H1 (cell line): ENCODE measurements at regions not wholly inside any gene's neighbourhood (a gene's known extent, or its start where the extent isn't known, plus 50 kb on each side); places are given as distances from the start of the nearest gene placed in this dataset.

ENCODE experiments used
- CTCF ChIA-PET: fragments of 300-600 bp; sonication (Branson Sonifier 250); formaldehyde crosslinking; loops from one replicate; lab custom pipeline; 2021; ENCODE audit not compliant: partially characterized antibody; lab: Charles Lee
- POLR2A ChIA-PET: fragments of 300-600 bp; sonication (Branson Sonifier 250); formaldehyde crosslinking; loops from one replicate; lab custom pipeline; 2021; ENCODE audit warnings: inconsistent platforms; ENCODE audit not compliant: partially characterized antibody; lab: Charles Lee
- DNase-seq, 2 experiments: peaks; one replicate each; pipeline versions ENCODE4 v3.0.0 to v3.0.0-alpha.2; 2010 to 2022; ENCODE audit warnings: low spot score in 2 of 2, low read depth in 1 of 2, mixed read lengths in 1 of 2
- FAIRE-seq: peaks from 2 replicates; lab custom pipeline; 2011; peaks lifted over from hg19 to GRCh38; lab: Jason Lieb, UNC
- H2AFZ ChIP-seq: 2 replicates; pipeline ENCODE4 v1.8.1; 2012; ENCODE audit warnings: low read length, inconsistent platforms
- H2AK5ac ChIP-seq: 2 replicates; pipeline ENCODE4 v1.6.1; 2013; ENCODE audit warnings: low read depth, low read length
- H2BK120ac ChIP-seq: replicated peaks from 2 replicates; pipeline ENCODE3; 2013; ENCODE audit warnings: low read depth, low read length, inconsistent platforms
- H2BK12ac ChIP-seq: 2 replicates; pipeline ENCODE4 v1.6.1; 2013; ENCODE audit warnings: low read depth, low read length
- H2BK15ac ChIP-seq: 2 replicates; pipeline ENCODE4 v1.6.1; 2013; ENCODE audit warnings: low read length
- H2BK20ac ChIP-seq: 2 replicates; pipeline ENCODE4 v1.6.1; 2013; ENCODE audit warnings: low read length
- H2BK5ac ChIP-seq: 2 replicates; pipeline ENCODE4 v1.6.1; 2013; ENCODE audit warnings: low read depth, low read length
- H3K14ac ChIP-seq: 2 replicates; pipeline ENCODE4 v1.6.1; 2013; ENCODE audit warnings: inconsistent platforms; ENCODE audit not compliant: insufficient read length
- H3K18ac ChIP-seq: 2 replicates; pipeline ENCODE4 v1.6.1; 2013; ENCODE audit warnings: low read length; ENCODE audit errors: extremely low read depth
- H3K23ac ChIP-seq: 2 replicates; pipeline ENCODE4 v1.6.1; 2013; ENCODE audit warnings: inconsistent platforms; ENCODE audit not compliant: insufficient read length
- H3K23me2 ChIP-seq: 2 replicates; pipeline ENCODE4 v1.6.1; 2013; ENCODE audit warnings: low read depth, low read length
- H3K27ac ChIP-seq: 2 replicates; pipeline ENCODE4 v1.6.1; 2011; ENCODE audit warnings: low read depth, low read length, inconsistent platforms
- H3K27me3 ChIP-seq, 4 experiments: replicated peaks in 1 of 4; 1 replicate in 1 of 4; 2 replicates in 3 of 4; pipeline versions ENCODE4 v1.6.1 to v1.8.1; 2011 to 2013; ENCODE audit warnings: low read length in 3 of 4, mild to moderate bottlenecking in 3 of 4, inconsistent platforms in 2 of 4, mixed read lengths in 2 of 4, moderate library complexity in 1 of 4; ENCODE audit not compliant: control insufficient read depth in 3 of 4, insufficient read depth in 3 of 4; ENCODE audit errors: extremely low read depth in 1 of 4
- H3K36me3 ChIP-seq, 4 experiments: 2 replicates each; pipeline versions ENCODE4 v1.6.1 to v1.8.1; 2011 to 2013; ENCODE audit warnings: mild to moderate bottlenecking in 4 of 4, low read length in 3 of 4, moderate library complexity in 2 of 4, control low read depth in 1 of 4, inconsistent platforms in 1 of 4; ENCODE audit not compliant: insufficient read depth in 4 of 4, control insufficient read depth in 2 of 4
- H3K4ac ChIP-seq: replicated peaks from 2 replicates; pipeline ENCODE3; 2013; ENCODE audit warnings: low read length, low read depth, mixed read lengths, inconsistent platforms; ENCODE audit not compliant: insufficient read length
- H3K4me1 ChIP-seq, 4 experiments: replicated peaks in 1 of 4; 1 replicate in 1 of 4; 2 replicates in 3 of 4; pipeline versions ENCODE4 v1.6.1 to v1.8.1; 2011 to 2013; ENCODE audit warnings: low read length in 3 of 4, inconsistent platforms in 2 of 4, mixed read lengths in 1 of 4; ENCODE audit not compliant: insufficient read depth in 4 of 4, control insufficient read depth in 3 of 4
- H3K4me2 ChIP-seq, 2 experiments: 2 replicates each; pipeline versions ENCODE4 v1.6.1 to v1.8.1; 2011 to 2013; ENCODE audit warnings: low read depth in 2 of 2, low read length in 2 of 2, control low read depth in 1 of 2, inconsistent platforms in 1 of 2, mild to moderate bottlenecking in 1 of 2; ENCODE audit not compliant: insufficient read depth in 1 of 2
- H3K4me3 ChIP-seq, 4 experiments: fragments of 200-600, 300-600 bp in 1 of 4; sonication (generic), shearing (Covaris generic), sonication (Bioruptor Twin) in 1 of 4; 2 replicates each; pipeline versions ENCODE4 v1.5.1 to v1.8.1; 2011 to 2016; ENCODE audit warnings: low read length in 4 of 4, low read depth in 3 of 4, control low read depth in 2 of 4, inconsistent platforms in 2 of 4, mild to moderate bottlenecking in 2 of 4, mixed read lengths in 1 of 4, moderate library complexity in 1 of 4; ENCODE audit not compliant: insufficient read depth in 2 of 4; ENCODE audit errors: extremely low read depth in 1 of 4
- H3K56ac ChIP-seq: replicated peaks from 2 replicates; pipeline ENCODE3; 2013; ENCODE audit warnings: low read depth, mild to moderate bottlenecking, mixed read lengths, low read length, inconsistent platforms; ENCODE audit not compliant: insufficient read length
- H3K79me1 ChIP-seq: 2 replicates; pipeline ENCODE4 v1.6.1; 2013; ENCODE audit warnings: low read depth, low read length, control low read depth
- H3K79me2 ChIP-seq, 2 experiments: 2 replicates each; pipeline versions ENCODE4 v1.6.1 to v1.8.1; 2012 to 2013; ENCODE audit warnings: low read length in 2 of 2, mild to moderate bottlenecking in 2 of 2, inconsistent platforms in 1 of 2; ENCODE audit not compliant: insufficient read depth in 2 of 2, control insufficient read depth in 1 of 2
- H3K9ac ChIP-seq, 4 experiments: replicated peaks in 1 of 4; 1 replicate in 1 of 4; 2 replicates in 3 of 4; pipeline versions ENCODE4 v1.6.1 to v1.8.1; 2011 to 2013; ENCODE audit warnings: low read depth in 3 of 4, low read length in 3 of 4, control low read depth in 2 of 4, mild to moderate bottlenecking in 2 of 4, moderate library complexity in 2 of 4, inconsistent platforms in 1 of 4; ENCODE audit errors: extremely low read depth in 1 of 4
- H3K9me3 ChIP-seq, 2 experiments: 2 replicates each; pipeline versions ENCODE4 v1.6.1 to v1.8.1; 2012 to 2013; ENCODE audit warnings: mild to moderate bottlenecking in 2 of 2, moderate library complexity in 2 of 2, control low read depth in 1 of 2, inconsistent platforms in 1 of 2, low read depth in 1 of 2, low read length in 1 of 2, mixed read lengths in 1 of 2; ENCODE audit not compliant: insufficient read depth in 2 of 2
- H4K20me1 ChIP-seq, 2 experiments: replicated peaks in 1 of 2; 2 replicates each; pipeline versions ENCODE3 to v1.8.1; 2011 to 2013; ENCODE audit warnings: inconsistent platforms in 2 of 2, low read length in 2 of 2, mild to moderate bottlenecking in 1 of 2; ENCODE audit not compliant: insufficient read depth in 2 of 2, control insufficient read depth in 1 of 2
- H4K5ac ChIP-seq: 2 replicates; pipeline ENCODE4 v1.6.1; 2013; ENCODE audit warnings: low read length, low read depth, mixed read lengths, inconsistent platforms; ENCODE audit not compliant: insufficient read length
- H4K8ac ChIP-seq: 2 replicates; pipeline ENCODE4 v1.8.0; 2013; ENCODE audit warnings: mild to moderate bottlenecking, moderate library complexity, low read length, inconsistent platforms; ENCODE audit not compliant: insufficient read depth; ENCODE audit errors: extremely low read depth
- H4K91ac ChIP-seq: replicated peaks from 2 replicates; pipeline ENCODE3; 2013; ENCODE audit warnings: low read length, mixed read lengths, inconsistent platforms; ENCODE audit not compliant: insufficient read length
- BACH1 ChIP-seq: IDR thresholded peaks from 2 replicates; pipeline ENCODE4 v1.6.1; 2012; ENCODE audit warnings: low read length, improper control_type of control experiment
- FOSL1 ChIP-seq: IDR thresholded peaks from 2 replicates; pipeline ENCODE4 v1.6.1; 2011; ENCODE audit warnings: mild to moderate bottlenecking, low read depth, low read length, moderate library complexity; ENCODE audit not compliant: insufficient read depth
- JUND ChIP-seq: IDR thresholded peaks from 2 replicates; pipeline ENCODE4 v1.6.1; 2011; ENCODE audit warnings: mild to moderate bottlenecking, improper control_type of control experiment, low read length
- KDM4A ChIP-seq: IDR thresholded peaks from one replicate; pipeline ENCODE4 v1.7.1; 2012; ENCODE audit warnings: low read depth, mild to moderate bottlenecking, moderate library complexity, low read length, inconsistent platforms; ENCODE audit not compliant: severe bottlenecking
- RAD21 ChIP-seq, 2 experiments: IDR thresholded peaks in 1 of 2; conservative IDR thresholded peaks in 1 of 2; 2 replicates each; pipeline ENCODE4 v1.6.1; 2011; ENCODE audit warnings: low read depth in 2 of 2, low read length in 2 of 2, improper control_type of control experiment in 1 of 2, inconsistent platforms in 1 of 2, mild to moderate bottlenecking in 1 of 2, moderate library complexity in 1 of 2
- SUZ12 ChIP-seq: fragments of 200-600 bp; sonication (generic); IDR thresholded peaks from 2 replicates; pipeline ENCODE4 v1.6.1; 2012; ENCODE audit warnings: mild to moderate bottlenecking, inconsistent platforms, low read length, moderate library complexity, mixed read lengths
- WGBS, 2 experiments: shearing (Covaris generic) in 1 of 2; methylation state at CpG; one replicate each; pipeline versions ENCODE4 v1.1.6 to v1.1.7; 2013 to 2015; ENCODE audit warnings: low lambda C conversion rate in 2 of 2, mixed read lengths in 2 of 2, inconsistent platforms in 1 of 2, low coverage in 1 of 2, missing lambda C conversion rate in 1 of 2; ENCODE audit not compliant: insufficient replicate concordance in 2 of 2, insufficient coverage in 1 of 2, insufficient read length in 1 of 2; ENCODE audit errors: extremely low coverage in 1 of 2, missing lambda C conversion rate in 1 of 2; 5-methylcytosine and 5-hydroxymethylcytosine counted together
- TF ChIP-seq, protein P1 (sequence below): IDR thresholded peaks from 2 replicates; pipeline ENCODE4 v1.6.1; 2012; ENCODE audit warnings: low read length, inconsistent platforms
- TF ChIP-seq, protein P2 (sequence below), 3 experiments: IDR thresholded peaks; 1 replicate in 2 of 3; 2 replicates in 1 of 3; pipeline versions ENCODE4 v1.5.1 to v1.6.1; 2011; ENCODE audit warnings: low read length in 3 of 3, mild to moderate bottlenecking in 3 of 3, inconsistent platforms in 2 of 3, low read depth in 1 of 3, moderate library complexity in 1 of 3; ENCODE audit not compliant: insufficient read depth in 1 of 3; ENCODE audit errors: control extremely low read depth in 1 of 3

DNA sequence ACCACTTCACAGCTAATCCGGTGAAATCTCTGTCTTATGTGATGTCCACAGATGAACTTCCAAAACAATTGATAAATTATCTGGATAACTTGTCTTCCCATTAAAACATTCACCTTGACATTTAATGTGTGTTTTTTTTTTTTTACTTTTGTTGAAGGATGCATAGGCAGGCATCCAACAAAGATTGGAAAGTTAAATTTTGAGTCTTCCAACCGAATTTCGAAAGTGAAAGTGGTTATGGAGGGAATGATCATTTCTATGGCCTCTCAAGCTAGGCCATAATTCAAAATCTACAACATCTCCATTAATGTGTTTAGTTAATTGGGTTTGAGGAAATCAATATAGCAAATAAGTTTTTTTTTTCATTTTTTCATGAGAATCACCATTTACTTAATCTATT, 1495.5 kb upstream of the ACVR2A start:
- no peaks in the 10 kb centered on the region for H3K9me3 ChIP-seq
- no peaks in the 10 kb centered on the region for H3K4me1 ChIP-seq
- no peak overlapping the region for H2BK12ac ChIP-seq
- no peak overlapping the region for H3K4me2 ChIP-seq
- H3K36me3 ChIP-seq: no peaks in the 10 kb centered on the region
- H2AK5ac ChIP-seq: no peak overlapping the region
- no peak overlapping the region for H3K23ac ChIP-seq
- H3K56ac ChIP-seq: no peak overlapping the region
- no peak overlapping the region for H3K14ac ChIP-seq
- H3K27me3 ChIP-seq: no peaks in the 10 kb centered on the region
- no peaks in the 10 kb centered on the region for H4K20me1 ChIP-seq
- no peak overlapping the region for H2BK15ac ChIP-seq
- DNase-seq: no peak
- H3K4me3 ChIP-seq: no peak overlapping the region
- H2BK120ac ChIP-seq: no peak overlapping the region
- TF ChIP-seq, protein P1, sequence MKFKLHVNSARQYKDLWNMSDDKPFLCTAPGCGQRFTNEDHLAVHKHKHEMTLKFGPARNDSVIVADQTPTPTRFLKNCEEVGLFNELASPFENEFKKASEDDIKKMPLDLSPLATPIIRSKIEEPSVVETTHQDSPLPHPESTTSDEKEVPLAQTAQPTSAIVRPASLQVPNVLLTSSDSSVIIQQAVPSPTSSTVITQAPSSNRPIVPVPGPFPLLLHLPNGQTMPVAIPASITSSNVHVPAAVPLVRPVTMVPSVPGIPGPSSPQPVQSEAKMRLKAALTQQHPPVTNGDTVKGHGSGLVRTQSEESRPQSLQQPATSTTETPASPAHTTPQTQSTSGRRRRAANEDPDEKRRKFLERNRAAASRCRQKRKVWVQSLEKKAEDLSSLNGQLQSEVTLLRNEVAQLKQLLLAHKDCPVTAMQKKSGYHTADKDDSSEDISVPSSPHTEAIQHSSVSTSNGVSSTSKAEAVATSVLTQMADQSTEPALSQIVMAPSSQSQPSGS: no peak
- TF ChIP-seq KDM4A (no peak), FOSL1 (no peak), RAD21 (IDR thresholded peaks at IDR 0.05 in 1 of 2, conservative IDR thresholded peaks at IDR 0.05 in 1 of 2; ENCODE audit: low read depth in 2 of 2, low read length in 2 of 2) (no peak), JUND (no peak), SUZ12 (no peak), BACH1 (no peak)
- TF ChIP-seq, protein P2, sequence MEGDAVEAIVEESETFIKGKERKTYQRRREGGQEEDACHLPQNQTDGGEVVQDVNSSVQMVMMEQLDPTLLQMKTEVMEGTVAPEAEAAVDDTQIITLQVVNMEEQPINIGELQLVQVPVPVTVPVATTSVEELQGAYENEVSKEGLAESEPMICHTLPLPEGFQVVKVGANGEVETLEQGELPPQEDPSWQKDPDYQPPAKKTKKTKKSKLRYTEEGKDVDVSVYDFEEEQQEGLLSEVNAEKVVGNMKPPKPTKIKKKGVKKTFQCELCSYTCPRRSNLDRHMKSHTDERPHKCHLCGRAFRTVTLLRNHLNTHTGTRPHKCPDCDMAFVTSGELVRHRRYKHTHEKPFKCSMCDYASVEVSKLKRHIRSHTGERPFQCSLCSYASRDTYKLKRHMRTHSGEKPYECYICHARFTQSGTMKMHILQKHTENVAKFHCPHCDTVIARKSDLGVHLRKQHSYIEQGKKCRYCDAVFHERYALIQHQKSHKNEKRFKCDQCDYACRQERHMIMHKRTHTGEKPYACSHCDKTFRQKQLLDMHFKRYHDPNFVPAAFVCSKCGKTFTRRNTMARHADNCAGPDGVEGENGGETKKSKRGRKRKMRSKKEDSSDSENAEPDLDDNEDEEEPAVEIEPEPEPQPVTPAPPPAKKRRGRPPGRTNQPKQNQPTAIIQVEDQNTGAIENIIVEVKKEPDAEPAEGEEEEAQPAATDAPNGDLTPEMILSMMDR (IDR thresholded peaks at IDR 0.05; ENCODE audit: control extremely low read depth in 1 of 3, insufficient read depth in 1 of 3, low read depth in 1 of 3, low read length in 3 of 3): no peak
- TF ChIP-seq, all 59 proteins: peak for 0
- Histone ChIP-seq H3K9ac (no peak overlapping the region), H3K23me2 (no peaks in the 10 kb centered on the region), H3K79me1 (no peaks in the 10 kb centered on the region), H4K8ac (no peak overlapping the region), H4K5ac (no peak overlapping the region), H2AFZ (no peak overlapping the region), H3K4ac (no peak overlapping the region), H2BK20ac (no peak overlapping the region), H3K18ac (no peak overlapping the region), H3K27ac (no peak overlapping the region), H2BK5ac (no peak overlapping the region), H4K91ac (no peak overlapping the region), H3K79me2 (no peaks in the 10 kb centered on the region)
- POLR2A ChIA-PET: no interaction called here
- CTCF ChIA-PET: no interaction called here
- FAIRE-seq: no peak
- WGBS, 2 experiments: 93% methylated on average over 3 of the region's 3 CpGs; no CpG with 5 or more reads in 1 of the 2 experiments
